Glomerular visceral epithelial cell (primary cell): ENCODE measurements at regions not wholly inside any gene's neighbourhood (a gene's known extent, or its start where the extent isn't known, plus 50 kb on each side); places are given as distances from the start of the nearest gene placed in this dataset.
"Not testable (repeated sequence)": the region's sequence is repeated elsewhere in the genome, so short reads cannot be mapped to it uniquely, and the experiment has no call there.

ENCODE experiments used
- DNase-seq: peaks from one replicate; pipeline ENCODE4 v3.0.0-alpha.2; 2016; ENCODE audit errors: extremely low spot score

- not testable (repeated sequence) for DNase-seq
Measured at GRCh38 chr17:21514567-21514966, 138.4 kb downstream of the KCNJ12 start.

GRCh38 chr17:21517538-21518293, 141.6 kb downstream of the KCNJ12 start:
- DNase-seq, result no peak

GRCh38 chr17:21522755-21523336, 146.7 kb downstream of the KCNJ12 start:
- DNase-seq, result no peak

- no peak for DNase-seq
Measured at GRCh38 chr17:21523497-21524210, 147.5 kb downstream of the KCNJ12 start.

GRCh38 chr17:21524211-21524591, 148.0 kb downstream of the KCNJ12 start:
- no peak for DNase-seq

GRCh38 chr17:21525464-21526130, 149.4 kb downstream of the KCNJ12 start:
- DNase-seq, result no peak

- DNase-seq, result no peak
Measured at GRCh38 chr17:21528031-21528695, 152.0 kb downstream of the KCNJ12 start.

- DNase-seq, result no peak
Measured at GRCh38 chr17:21530311-21530710, 154.2 kb downstream of the KCNJ12 start.

GRCh38 chr17:21530841-21531240, 154.7 kb downstream of the KCNJ12 start:
- no peak for DNase-seq

GRCh38 chr17:21532763-21533385, 156.7 kb downstream of the KCNJ12 start:
- DNase-seq, result no peak

GRCh38 chr17:21535686-21536375, 156.5 kb upstream of the KCNJ18 start:
- no peak for DNase-seq

GRCh38 chr17:21537302-21537701, 155.0 kb upstream of the KCNJ18 start:
- no peak for DNase-seq

GRCh38 chr17:21538615-21539014, 153.7 kb upstream of the KCNJ18 start:
- DNase-seq, result no peak

GRCh38 chr17:21539146-21539545, 153.2 kb upstream of the KCNJ18 start:
- no peak for DNase-seq

- DNase-seq, result no peak
Measured at GRCh38 chr17:21540502-21540901, 151.8 kb upstream of the KCNJ18 start.

- DNase-seq, result no peak
Measured at GRCh38 chr17:21542070-21542469, 150.3 kb upstream of the KCNJ18 start.

GRCh38 chr17:21542991-21543390, 149.3 kb upstream of the KCNJ18 start:
- no peak for DNase-seq

GRCh38 chr17:21545064-21545463, 147.3 kb upstream of the KCNJ18 start:
- no peak for DNase-seq

GRCh38 chr17:21548236-21548635, 144.1 kb upstream of the KCNJ18 start:
- no peak for DNase-seq

GRCh38 chr17:21549107-21549687, 143.1 kb upstream of the KCNJ18 start:
- peak; percentile 62 for DNase-seq
